ENCODE measurements at regions not wholly inside any gene's neighbourhood (a gene's known extent, or its start where the extent isn't known, plus 50 kb on each side); places are given as distances from the start of the nearest gene placed in this dataset.

DNA sequence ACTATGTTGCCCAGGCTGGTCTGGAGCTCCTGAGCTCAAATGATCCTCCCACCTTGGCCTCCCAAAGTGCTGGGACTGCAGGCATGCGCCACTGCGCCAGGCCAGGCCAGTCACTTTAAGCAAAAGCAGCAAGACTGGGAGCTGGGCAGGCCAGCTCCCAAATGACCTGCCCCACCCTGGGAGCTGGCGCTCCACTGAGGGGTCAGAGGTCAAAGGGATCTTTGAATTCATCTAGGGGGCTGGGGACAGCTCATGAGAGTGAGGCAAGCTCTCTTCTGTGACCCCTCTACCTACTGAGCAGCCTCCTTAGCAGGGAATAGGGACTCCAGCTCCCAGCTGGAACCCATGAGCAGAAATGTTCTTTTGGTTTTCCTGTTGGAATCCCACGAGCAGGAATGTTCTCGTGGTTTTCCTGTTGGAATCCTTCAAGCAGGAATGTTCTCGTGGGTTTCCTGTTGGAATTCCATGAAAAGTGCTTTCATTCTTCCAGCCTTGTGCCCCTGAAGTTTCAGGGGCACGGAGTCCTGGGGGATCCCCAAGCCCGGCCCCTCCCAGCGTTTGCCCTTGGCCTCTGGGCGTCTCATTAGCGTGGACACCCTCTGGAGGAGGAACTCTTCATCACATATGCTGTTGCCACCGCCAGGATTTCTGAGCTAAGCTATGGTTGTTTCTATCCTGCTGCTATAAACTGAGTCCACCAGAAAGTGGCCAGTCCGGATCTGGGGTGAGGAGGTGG lies 162.0 kb upstream of the HAAO start:
- TF ChIP-seq, protein P1, sequence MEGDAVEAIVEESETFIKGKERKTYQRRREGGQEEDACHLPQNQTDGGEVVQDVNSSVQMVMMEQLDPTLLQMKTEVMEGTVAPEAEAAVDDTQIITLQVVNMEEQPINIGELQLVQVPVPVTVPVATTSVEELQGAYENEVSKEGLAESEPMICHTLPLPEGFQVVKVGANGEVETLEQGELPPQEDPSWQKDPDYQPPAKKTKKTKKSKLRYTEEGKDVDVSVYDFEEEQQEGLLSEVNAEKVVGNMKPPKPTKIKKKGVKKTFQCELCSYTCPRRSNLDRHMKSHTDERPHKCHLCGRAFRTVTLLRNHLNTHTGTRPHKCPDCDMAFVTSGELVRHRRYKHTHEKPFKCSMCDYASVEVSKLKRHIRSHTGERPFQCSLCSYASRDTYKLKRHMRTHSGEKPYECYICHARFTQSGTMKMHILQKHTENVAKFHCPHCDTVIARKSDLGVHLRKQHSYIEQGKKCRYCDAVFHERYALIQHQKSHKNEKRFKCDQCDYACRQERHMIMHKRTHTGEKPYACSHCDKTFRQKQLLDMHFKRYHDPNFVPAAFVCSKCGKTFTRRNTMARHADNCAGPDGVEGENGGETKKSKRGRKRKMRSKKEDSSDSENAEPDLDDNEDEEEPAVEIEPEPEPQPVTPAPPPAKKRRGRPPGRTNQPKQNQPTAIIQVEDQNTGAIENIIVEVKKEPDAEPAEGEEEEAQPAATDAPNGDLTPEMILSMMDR (optimal IDR thresholded peaks at IDR 0.05 in 1 of 3, IDR thresholded peaks at IDR 0.05 in 1 of 3, conservative IDR thresholded peaks at IDR 0.05 in 1 of 3; ENCODE audit: extremely low read depth in 1 of 3, insufficient read depth in 2 of 3, low read length in 3 of 3), result no peak
- TF ChIP-seq EZH2 (IDR thresholded peaks at IDR 0.05; ENCODE audit: low read length), result no peak

Measured in keratinocyte (primary cell).